ENCODE measurements at regions not wholly inside any gene's neighbourhood (a gene's known extent, or its start where the extent isn't known, plus 50 kb on each side); places are given as distances from the start of the nearest gene placed in this dataset.

GRCh38 chr5:159641371-159642039, 274.8 kb upstream of the ADRA1B start:
- DNase-seq (ENCODE audit: low read depth) = no peak
- TF ChIP-seq CTCF (conservative IDR thresholded peaks at IDR 0.05; ENCODE audit: low read length) = no peak
- no peak overlapping the region for H3K4me3 ChIP-seq (ENCODE audit: low read length)

DNA sequence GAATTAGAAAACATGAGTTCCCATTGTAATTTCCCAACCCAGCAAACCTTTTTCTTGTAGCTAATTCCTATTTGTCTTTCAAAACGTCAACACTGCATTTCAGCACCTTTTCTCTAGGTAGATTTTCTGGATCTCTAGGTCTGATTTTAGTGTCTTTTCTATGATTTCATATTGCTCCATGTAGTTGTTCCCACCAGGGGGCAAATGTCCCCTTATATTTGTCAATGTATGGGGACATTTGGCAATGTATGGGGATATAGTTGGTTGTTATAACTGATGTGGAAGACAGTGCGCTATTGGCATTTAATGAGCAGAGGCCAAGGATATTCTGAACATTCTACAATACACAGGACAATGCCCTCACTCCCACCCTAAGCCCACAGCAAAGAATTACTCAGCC, 273.9 kb upstream of the ADRA1B start:
- TF ChIP-seq CTCF (conservative IDR thresholded peaks at IDR 0.05; ENCODE audit: low read length) = peak; percentile 9; the same call in 1 of the 2 replicates
- DNase-seq (ENCODE audit: low read depth) = no peak
- no peak overlapping the region for H3K4me3 ChIP-seq (ENCODE audit: low read length)

- DNase-seq (ENCODE audit: low read depth) = no peak
- H3K4me3 ChIP-seq (ENCODE audit: low read length) = no peak overlapping the region
- no peak for TF ChIP-seq CTCF (conservative IDR thresholded peaks at IDR 0.05; ENCODE audit: low read length)
Observed at GRCh38 chr5:159644053-159644452, 272.2 kb upstream of the ADRA1B start.

DNA sequence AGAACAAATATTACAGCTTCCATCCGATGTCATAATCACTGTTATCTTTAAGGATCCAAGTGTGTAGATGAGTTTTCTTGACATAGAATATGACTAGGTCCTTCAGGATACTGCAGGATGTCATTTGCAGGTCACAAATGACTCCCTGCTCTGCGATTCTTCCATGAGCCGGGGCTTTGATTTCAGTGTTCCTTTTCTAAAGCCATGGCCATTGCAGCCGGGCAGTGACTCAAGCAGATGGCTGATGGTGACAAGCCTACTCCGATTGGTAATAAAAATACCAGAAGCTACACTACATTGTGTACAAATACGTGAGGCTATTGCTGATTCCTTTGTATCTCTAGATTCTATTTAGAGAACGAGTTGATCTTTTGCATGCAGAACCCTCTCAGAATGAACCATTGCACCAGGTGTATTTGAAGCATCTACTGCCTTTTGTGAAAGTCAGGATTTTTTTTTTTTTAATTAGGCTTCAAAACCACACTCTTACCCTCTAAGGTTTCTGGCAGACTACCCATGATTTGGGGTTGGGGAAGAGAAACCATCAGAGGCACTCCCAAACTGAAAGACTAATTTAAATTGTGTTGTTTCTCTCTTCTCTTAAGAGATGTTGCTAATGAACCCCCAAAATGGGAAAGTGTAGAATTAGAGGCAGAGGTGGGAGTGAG, 271.0 kb upstream of the ADRA1B start:
- TF ChIP-seq CTCF (conservative IDR thresholded peaks at IDR 0.05; ENCODE audit: low read length) = no peak
- H3K4me3 ChIP-seq (ENCODE audit: low read length) = no peak overlapping the region
- DNase-seq (ENCODE audit: low read depth) = no peak

- DNase-seq (ENCODE audit: low read depth) = no peak
- no peak for TF ChIP-seq CTCF (conservative IDR thresholded peaks at IDR 0.05; ENCODE audit: low read length)
Observed at GRCh38 chr5:159650803-159651202, 265.5 kb upstream of the ADRA1B start.

GRCh38 chr5:159655757-159656409, 260.4 kb upstream of the ADRA1B start:
- no peak for TF ChIP-seq CTCF (conservative IDR thresholded peaks at IDR 0.05; ENCODE audit: low read length)
- DNase-seq (ENCODE audit: low read depth) = no peak
- no peak overlapping the region for H3K4me3 ChIP-seq (ENCODE audit: low read length)

More at GRCh38 chr5:159650803-159651202, 265.5 kb upstream of the ADRA1B start:
- H3K4me3 ChIP-seq (ENCODE audit: low read length) = no peak overlapping the region

Data from AG10803 (cell line).